H1 (cell line): ENCODE measurements at regions not wholly inside any gene's neighbourhood (a gene's known extent, or its start where the extent isn't known, plus 50 kb on each side); places are given as distances from the start of the nearest gene placed in this dataset.

Experiments used
- BRCA1 ChIP-seq: IDR thresholded peaks from 2 replicates; pipeline ENCODE4 v1.6.1; 2012; ENCODE audit warnings: low read depth, low read length, improper control_type of control experiment
- EGR1 ChIP-seq: IDR thresholded peaks from 2 replicates; pipeline ENCODE4 v1.6.1; 2011; ENCODE audit warnings: low read depth, low read length, borderline replicate concordance
- EZH2 ChIP-seq: fragments of 200-600 bp; sonication (generic); IDR thresholded peaks from 2 replicates; pipeline ENCODE4 v1.7.1; 2012; ENCODE audit warnings: low read depth, mild to moderate bottlenecking, moderate library complexity, low read length, inconsistent platforms; ENCODE audit not compliant: severe bottlenecking
- JUND ChIP-seq: IDR thresholded peaks from 2 replicates; pipeline ENCODE4 v1.6.1; 2011; ENCODE audit warnings: mild to moderate bottlenecking, improper control_type of control experiment, low read length
- RXRA ChIP-seq: IDR thresholded peaks from 2 replicates; pipeline ENCODE4 v1.6.1; 2011; ENCODE audit warnings: low read depth, mild to moderate bottlenecking, low read length, moderate library complexity; ENCODE audit not compliant: insufficient read depth
- TCF12 ChIP-seq: IDR thresholded peaks from 2 replicates; pipeline ENCODE4 v1.6.1; 2011; ENCODE audit warnings: low read depth, mild to moderate bottlenecking, low read length
- TF ChIP-seq, protein P1 (sequence below): fragments of 300-600 bp; sonication (generic); IDR thresholded peaks from 2 replicates; pipeline ENCODE4 v1.7.1; 2012; ENCODE audit warnings: low read length, moderate library complexity, mild to moderate bottlenecking, inconsistent platforms; ENCODE audit not compliant: insufficient replicate concordance

DNA sequence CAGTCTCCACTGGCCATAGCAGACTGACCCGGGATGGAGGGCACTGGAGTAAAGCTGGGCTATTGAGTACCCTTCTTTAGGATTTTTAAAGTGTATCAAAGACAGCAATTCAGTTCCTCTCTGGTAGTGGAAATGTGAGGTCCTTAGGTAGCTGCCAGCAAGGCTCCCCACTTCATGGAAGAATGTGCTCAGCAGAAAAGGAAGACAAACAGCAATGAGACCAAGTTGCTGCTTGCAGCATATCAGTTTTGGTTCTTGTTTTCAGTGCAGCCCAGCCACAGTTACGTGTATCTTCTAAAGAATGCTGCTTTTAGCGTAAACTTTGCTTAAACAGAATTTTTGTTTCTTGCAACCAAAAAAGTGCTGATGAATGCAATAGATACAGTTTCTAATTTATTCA is 374.0 kb upstream of the CBLB start (continued):
- TF ChIP-seq, protein P1, sequence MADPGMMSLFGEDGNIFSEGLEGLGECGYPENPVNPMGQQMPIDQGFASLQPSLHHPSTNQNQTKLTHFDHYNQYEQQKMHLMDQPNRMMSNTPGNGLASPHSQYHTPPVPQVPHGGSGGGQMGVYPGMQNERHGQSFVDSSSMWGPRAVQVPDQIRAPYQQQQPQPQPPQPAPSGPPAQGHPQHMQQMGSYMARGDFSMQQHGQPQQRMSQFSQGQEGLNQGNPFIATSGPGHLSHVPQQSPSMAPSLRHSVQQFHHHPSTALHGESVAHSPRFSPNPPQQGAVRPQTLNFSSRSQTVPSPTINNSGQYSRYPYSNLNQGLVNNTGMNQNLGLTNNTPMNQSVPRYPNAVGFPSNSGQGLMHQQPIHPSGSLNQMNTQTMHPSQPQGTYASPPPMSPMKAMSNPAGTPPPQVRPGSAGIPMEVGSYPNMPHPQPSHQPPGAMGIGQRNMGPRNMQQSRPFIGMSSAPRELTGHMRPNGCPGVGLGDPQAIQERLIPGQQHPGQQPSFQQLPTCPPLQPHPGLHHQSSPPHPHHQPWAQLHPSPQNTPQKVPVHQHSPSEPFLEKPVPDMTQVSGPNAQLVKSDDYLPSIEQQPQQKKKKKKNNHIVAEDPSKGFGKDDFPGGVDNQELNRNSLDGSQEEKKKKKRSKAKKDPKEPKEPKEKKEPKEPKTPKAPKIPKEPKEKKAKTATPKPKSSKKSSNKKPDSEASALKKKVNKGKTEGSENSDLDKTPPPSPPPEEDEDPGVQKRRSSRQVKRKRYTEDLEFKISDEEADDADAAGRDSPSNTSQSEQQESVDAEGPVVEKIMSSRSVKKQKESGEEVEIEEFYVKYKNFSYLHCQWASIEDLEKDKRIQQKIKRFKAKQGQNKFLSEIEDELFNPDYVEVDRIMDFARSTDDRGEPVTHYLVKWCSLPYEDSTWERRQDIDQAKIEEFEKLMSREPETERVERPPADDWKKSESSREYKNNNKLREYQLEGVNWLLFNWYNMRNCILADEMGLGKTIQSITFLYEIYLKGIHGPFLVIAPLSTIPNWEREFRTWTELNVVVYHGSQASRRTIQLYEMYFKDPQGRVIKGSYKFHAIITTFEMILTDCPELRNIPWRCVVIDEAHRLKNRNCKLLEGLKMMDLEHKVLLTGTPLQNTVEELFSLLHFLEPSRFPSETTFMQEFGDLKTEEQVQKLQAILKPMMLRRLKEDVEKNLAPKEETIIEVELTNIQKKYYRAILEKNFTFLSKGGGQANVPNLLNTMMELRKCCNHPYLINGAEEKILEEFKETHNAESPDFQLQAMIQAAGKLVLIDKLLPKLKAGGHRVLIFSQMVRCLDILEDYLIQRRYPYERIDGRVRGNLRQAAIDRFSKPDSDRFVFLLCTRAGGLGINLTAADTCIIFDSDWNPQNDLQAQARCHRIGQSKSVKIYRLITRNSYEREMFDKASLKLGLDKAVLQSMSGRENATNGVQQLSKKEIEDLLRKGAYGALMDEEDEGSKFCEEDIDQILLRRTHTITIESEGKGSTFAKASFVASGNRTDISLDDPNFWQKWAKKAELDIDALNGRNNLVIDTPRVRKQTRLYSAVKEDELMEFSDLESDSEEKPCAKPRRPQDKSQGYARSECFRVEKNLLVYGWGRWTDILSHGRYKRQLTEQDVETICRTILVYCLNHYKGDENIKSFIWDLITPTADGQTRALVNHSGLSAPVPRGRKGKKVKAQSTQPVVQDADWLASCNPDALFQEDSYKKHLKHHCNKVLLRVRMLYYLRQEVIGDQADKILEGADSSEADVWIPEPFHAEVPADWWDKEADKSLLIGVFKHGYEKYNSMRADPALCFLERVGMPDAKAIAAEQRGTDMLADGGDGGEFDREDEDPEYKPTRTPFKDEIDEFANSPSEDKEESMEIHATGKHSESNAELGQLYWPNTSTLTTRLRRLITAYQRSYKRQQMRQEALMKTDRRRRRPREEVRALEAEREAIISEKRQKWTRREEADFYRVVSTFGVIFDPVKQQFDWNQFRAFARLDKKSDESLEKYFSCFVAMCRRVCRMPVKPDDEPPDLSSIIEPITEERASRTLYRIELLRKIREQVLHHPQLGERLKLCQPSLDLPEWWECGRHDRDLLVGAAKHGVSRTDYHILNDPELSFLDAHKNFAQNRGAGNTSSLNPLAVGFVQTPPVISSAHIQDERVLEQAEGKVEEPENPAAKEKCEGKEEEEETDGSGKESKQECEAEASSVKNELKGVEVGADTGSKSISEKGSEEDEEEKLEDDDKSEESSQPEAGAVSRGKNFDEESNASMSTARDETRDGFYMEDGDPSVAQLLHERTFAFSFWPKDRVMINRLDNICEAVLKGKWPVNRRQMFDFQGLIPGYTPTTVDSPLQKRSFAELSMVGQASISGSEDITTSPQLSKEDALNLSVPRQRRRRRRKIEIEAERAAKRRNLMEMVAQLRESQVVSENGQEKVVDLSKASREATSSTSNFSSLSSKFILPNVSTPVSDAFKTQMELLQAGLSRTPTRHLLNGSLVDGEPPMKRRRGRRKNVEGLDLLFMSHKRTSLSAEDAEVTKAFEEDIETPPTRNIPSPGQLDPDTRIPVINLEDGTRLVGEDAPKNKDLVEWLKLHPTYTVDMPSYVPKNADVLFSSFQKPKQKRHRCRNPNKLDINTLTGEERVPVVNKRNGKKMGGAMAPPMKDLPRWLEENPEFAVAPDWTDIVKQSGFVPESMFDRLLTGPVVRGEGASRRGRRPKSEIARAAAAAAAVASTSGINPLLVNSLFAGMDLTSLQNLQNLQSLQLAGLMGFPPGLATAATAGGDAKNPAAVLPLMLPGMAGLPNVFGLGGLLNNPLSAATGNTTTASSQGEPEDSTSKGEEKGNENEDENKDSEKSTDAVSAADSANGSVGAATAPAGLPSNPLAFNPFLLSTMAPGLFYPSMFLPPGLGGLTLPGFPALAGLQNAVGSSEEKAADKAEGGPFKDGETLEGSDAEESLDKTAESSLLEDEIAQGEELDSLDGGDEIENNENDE, result no peak
- TF ChIP-seq RXRA, result no peak
- no peak for TF ChIP-seq EZH2
- no peak for TF ChIP-seq TCF12
- TF ChIP-seq EGR1, result no peak
- TF ChIP-seq JUND, result no peak
- no peak for TF ChIP-seq BRCA1
